Liver (tissue), 8 donors: ENCODE measurements at regions not wholly inside any gene's neighbourhood (a gene's known extent, or its start where the extent isn't known, plus 50 kb on each side); places are given as distances from the start of the nearest gene placed in this dataset.
"Not testable (repeated sequence)": the region's sequence is repeated elsewhere in the genome, so short reads cannot be mapped to it uniquely, and the experiment has no call there.

ENCODE experiments used
- DNase-seq: peaks from one replicate; pipeline ENCODE4 v3.0.0-alpha.2; 2017; ENCODE audit warnings: low spot score
- H3K27ac ChIP-seq, 2 donors: one replicate each; pipeline ENCODE4 v1.7.0; 2013; ENCODE audit warnings: inconsistent platforms in 2 of 2, low read length in 2 of 2, control low read depth in 1 of 2, low read depth in 1 of 2, mild to moderate bottlenecking in 1 of 2
- H3K27me3 ChIP-seq, 4 donors: one replicate each; pipeline versions ENCODE4 v1.6.1 to v1.7.0; 2013; ENCODE audit warnings: low read length in 3 of 4, inconsistent platforms in 1 of 4, mild to moderate bottlenecking in 1 of 4, moderate library complexity in 1 of 4; ENCODE audit not compliant: control insufficient read depth in 4 of 4, insufficient read depth in 4 of 4
- H3K36me3 ChIP-seq, 4 donors: one replicate each; pipeline versions ENCODE4 v1.6.1 to v1.7.0; 2013; ENCODE audit warnings: low read length in 3 of 4, mild to moderate bottlenecking in 3 of 4, low read depth in 1 of 4, moderate library complexity in 1 of 4; ENCODE audit not compliant: control insufficient read depth in 4 of 4, insufficient read depth in 3 of 4
- H3K4me1 ChIP-seq, 4 donors: one replicate each; pipeline versions ENCODE4 v1.6.1 to v1.7.0; 2013; ENCODE audit warnings: low read length in 3 of 4, mild to moderate bottlenecking in 3 of 4, moderate library complexity in 1 of 4; ENCODE audit not compliant: control insufficient read depth in 4 of 4, insufficient read depth in 4 of 4
- H3K4me3 ChIP-seq, 3 donors: one replicate each; pipeline versions ENCODE4 v1.6.1 to v1.7.0; 2013; ENCODE audit warnings: low read length in 3 of 3, control low read depth in 1 of 3, low read depth in 1 of 3, mild to moderate bottlenecking in 1 of 3
- H3K9ac ChIP-seq, 2 donors: one replicate each; pipeline ENCODE4 v1.7.0; 2013; ENCODE audit warnings: low read length in 2 of 2, mild to moderate bottlenecking in 2 of 2, moderate library complexity in 2 of 2, control low read depth in 1 of 2, low read depth in 1 of 2
- H3K9me3 ChIP-seq, 4 donors: one replicate each; pipeline versions ENCODE4 v1.6.1 to v1.7.0; 2013; ENCODE audit warnings: low read length in 3 of 4; ENCODE audit not compliant: control insufficient read depth in 4 of 4
- EGR1 ChIP-seq, 2 donors: IDR thresholded peaks; 2 replicates each; pipeline ENCODE4 v1.6.1; 2016 to 2018; ENCODE audit warnings: antibody characterized with exemption in 2 of 2, low read depth in 2 of 2
- FOXA1 ChIP-seq: IDR thresholded peaks from 2 replicates; pipeline ENCODE4 v1.6.1; 2016; ENCODE audit warnings: antibody characterized with exemption
- FOXA2 ChIP-seq: IDR thresholded peaks from 2 replicates; pipeline ENCODE4 v1.6.1; 2016; ENCODE audit warnings: antibody characterized with exemption
- GABPA ChIP-seq, 2 donors: IDR thresholded peaks in 1 of 2; conservative IDR thresholded peaks in 1 of 2; 2 replicates each; pipeline ENCODE4 v1.6.1; 2016; ENCODE audit warnings: antibody characterized with exemption in 2 of 2, mild to moderate bottlenecking in 1 of 2, moderate library complexity in 1 of 2
- HNF4A ChIP-seq, 2 donors: conservative IDR thresholded peaks; 2 replicates each; pipeline ENCODE4 v1.6.1; 2016; ENCODE audit warnings: antibody characterized with exemption in 2 of 2, mild to moderate bottlenecking in 2 of 2
- HNF4G ChIP-seq: IDR thresholded peaks from 2 replicates; pipeline ENCODE4 v1.6.1; 2016; ENCODE audit warnings: antibody characterized with exemption
- JUND ChIP-seq, 2 donors: IDR thresholded peaks; 2 replicates each; pipeline ENCODE4 v1.6.1; 2016; ENCODE audit warnings: antibody characterized with exemption in 2 of 2
- NR2F2 ChIP-seq: IDR thresholded peaks from 2 replicates; pipeline ENCODE4 v1.6.1; 2016; ENCODE audit warnings: antibody characterized with exemption
- RAD21 ChIP-seq, 2 donors: IDR thresholded peaks; 2 replicates each; pipeline ENCODE4 v1.6.1; 2016; ENCODE audit warnings: antibody characterized with exemption in 2 of 2, mild to moderate bottlenecking in 2 of 2
- REST ChIP-seq: IDR thresholded peaks from 2 replicates; pipeline ENCODE4 v1.6.1; 2016; ENCODE audit warnings: antibody characterized with exemption, mild to moderate bottlenecking
- RXRA ChIP-seq, 2 donors: IDR thresholded peaks; 2 replicates each; pipeline ENCODE4 v1.6.1; 2017 to 2018; ENCODE audit warnings: antibody characterized with exemption in 2 of 2, mild to moderate bottlenecking in 1 of 2
- SP1 ChIP-seq: IDR thresholded peaks from 2 replicates; pipeline ENCODE4 v1.6.1; 2018; ENCODE audit warnings: antibody characterized with exemption, mild to moderate bottlenecking
- TAF1 ChIP-seq: conservative IDR thresholded peaks from 2 replicates; pipeline ENCODE4 v1.6.1; 2016; ENCODE audit warnings: antibody characterized with exemption, mild to moderate bottlenecking
- YY1 ChIP-seq: IDR thresholded peaks from 2 replicates; pipeline ENCODE4 v1.6.1; 2016; ENCODE audit warnings: antibody characterized with exemption, mild to moderate bottlenecking
- ZBTB33 ChIP-seq: IDR thresholded peaks from 2 replicates; pipeline ENCODE4 v1.6.1; 2016; ENCODE audit warnings: antibody characterized with exemption
- WGBS: extraction: QIAGEN DNeasy Blood & Tissue Kit; methylation state at CpG from one replicate; pipeline ENCODE4 v1.1.7; 2013; 5-methylcytosine and 5-hydroxymethylcytosine counted together
- TF ChIP-seq, protein P1 (sequence below): IDR thresholded peaks from 2 replicates; pipeline ENCODE4 v1.6.1; 2016; ENCODE audit warnings: antibody characterized with exemption
- TF ChIP-seq, protein P2 (sequence below): IDR thresholded peaks from 2 replicates; pipeline ENCODE4 v1.6.1; 2016; ENCODE audit warnings: antibody characterized with exemption
- TF ChIP-seq, protein P3 (sequence below): fragments of 150-350 bp; IDR thresholded peaks from 2 replicates; pipeline ENCODE4 v1.5.1; 2017; ENCODE audit warnings: improper control_type of control experiment, low read depth, low read length; ENCODE audit not compliant: missing input control
- donor health status: healthy.
- donor health status: healthy.
- donor health status: healthy.
- donor health status: healthy.
- donor health status: healthy.

GRCh38 chr2:76175295-76175694 lies 464.6 kb upstream of the GCFC2 start:
- 78% methylated on average over 3 of the region's 3 CpGs for WGBS
- no peak overlapping the region for H3K9ac ChIP-seq
- no peaks in the 10 kb centered on the region for H3K36me3 ChIP-seq
- H3K4me3 ChIP-seq: no peak overlapping the region
- no peaks in the 10 kb centered on the region for H3K27me3 ChIP-seq
- no peaks in the 10 kb centered on the region for H3K4me1 ChIP-seq
- H3K27ac ChIP-seq: no peak overlapping the region
- DNase-seq: no peak
- TF ChIP-seq NR2F2 (no peak), RXRA (IDR thresholded peaks at IDR 0.05) (no peak), TAF1 (no peak), EGR1 (IDR thresholded peaks at IDR 0.05; ENCODE audit: low read depth in 2 of 2) (no peak), GABPA (IDR thresholded peaks at IDR 0.05 in 1 of 2, conservative IDR thresholded peaks at IDR 0.05 in 1 of 2) (no peak), SP1 (no peak), JUND (IDR thresholded peaks at IDR 0.05) (no peak), ZBTB33 (no peak), YY1 (no peak), HNF4G (no peak), RAD21 (IDR thresholded peaks at IDR 0.05) (no peak)
- TF ChIP-seq, protein P1, sequence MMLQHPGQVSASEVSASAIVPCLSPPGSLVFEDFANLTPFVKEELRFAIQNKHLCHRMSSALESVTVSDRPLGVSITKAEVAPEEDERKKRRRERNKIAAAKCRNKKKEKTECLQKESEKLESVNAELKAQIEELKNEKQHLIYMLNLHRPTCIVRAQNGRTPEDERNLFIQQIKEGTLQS: no peak
- H3K9me3 ChIP-seq: peaks cover 0 to 8% (median 0%) of the 10 kb centered on the region in 4 donors

DNA sequence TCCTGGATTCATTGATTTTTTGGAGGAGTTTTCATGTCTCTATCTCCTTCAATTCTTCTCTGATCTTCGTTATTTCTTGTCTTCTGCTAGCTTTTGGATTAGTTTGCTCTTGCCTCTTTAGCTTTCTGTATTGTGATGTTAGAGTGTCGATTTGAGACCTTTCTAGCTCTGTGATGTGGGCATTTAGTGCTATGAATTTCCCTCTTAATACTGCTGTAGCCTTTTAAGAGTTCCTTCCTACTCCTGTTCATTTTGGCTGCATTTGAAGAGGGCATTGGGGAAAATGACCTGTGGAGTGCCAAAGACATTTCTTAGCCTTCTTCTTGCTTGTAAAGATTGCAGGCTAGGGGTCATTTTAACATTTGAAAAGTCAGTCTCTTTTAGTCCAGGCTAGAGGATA lies 463.8 kb upstream of the GCFC2 start:
- Histone ChIP-seq H3K4me3 (no peak overlapping the region), H3K9ac (no peak overlapping the region), H3K9me3 (peaks cover 0 to 8% (median 0%) of the 10 kb centered on the region in 4 donors), H3K27me3 (no peaks in the 10 kb centered on the region), H3K27ac (no peak overlapping the region), H3K36me3 (no peaks in the 10 kb centered on the region), H3K4me1 (no peaks in the 10 kb centered on the region)
- DNase-seq: no peak
- whole genome bisulfite sequencing: 66% methylated on average over 2 of the region's 2 CpGs
- TF ChIP-seq, protein P1: no peak
- TF ChIP-seq, protein P2, sequence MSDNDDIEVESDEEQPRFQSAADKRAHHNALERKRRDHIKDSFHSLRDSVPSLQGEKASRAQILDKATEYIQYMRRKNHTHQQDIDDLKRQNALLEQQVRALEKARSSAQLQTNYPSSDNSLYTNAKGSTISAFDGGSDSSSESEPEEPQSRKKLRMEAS: no peak
- no peak for TF ChIP-seq TAF1
- TF ChIP-seq GABPA (IDR thresholded peaks at IDR 0.05 in 1 of 2, conservative IDR thresholded peaks at IDR 0.05 in 1 of 2): no peak
- no peak for TF ChIP-seq REST
- TF ChIP-seq HNF4G: no peak
- no peak for TF ChIP-seq FOXA2
- no peak for TF ChIP-seq RXRA (IDR thresholded peaks at IDR 0.05)
- TF ChIP-seq, protein P3, sequence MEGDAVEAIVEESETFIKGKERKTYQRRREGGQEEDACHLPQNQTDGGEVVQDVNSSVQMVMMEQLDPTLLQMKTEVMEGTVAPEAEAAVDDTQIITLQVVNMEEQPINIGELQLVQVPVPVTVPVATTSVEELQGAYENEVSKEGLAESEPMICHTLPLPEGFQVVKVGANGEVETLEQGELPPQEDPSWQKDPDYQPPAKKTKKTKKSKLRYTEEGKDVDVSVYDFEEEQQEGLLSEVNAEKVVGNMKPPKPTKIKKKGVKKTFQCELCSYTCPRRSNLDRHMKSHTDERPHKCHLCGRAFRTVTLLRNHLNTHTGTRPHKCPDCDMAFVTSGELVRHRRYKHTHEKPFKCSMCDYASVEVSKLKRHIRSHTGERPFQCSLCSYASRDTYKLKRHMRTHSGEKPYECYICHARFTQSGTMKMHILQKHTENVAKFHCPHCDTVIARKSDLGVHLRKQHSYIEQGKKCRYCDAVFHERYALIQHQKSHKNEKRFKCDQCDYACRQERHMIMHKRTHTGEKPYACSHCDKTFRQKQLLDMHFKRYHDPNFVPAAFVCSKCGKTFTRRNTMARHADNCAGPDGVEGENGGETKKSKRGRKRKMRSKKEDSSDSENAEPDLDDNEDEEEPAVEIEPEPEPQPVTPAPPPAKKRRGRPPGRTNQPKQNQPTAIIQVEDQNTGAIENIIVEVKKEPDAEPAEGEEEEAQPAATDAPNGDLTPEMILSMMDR: no peak
- TF ChIP-seq EGR1 (IDR thresholded peaks at IDR 0.05; ENCODE audit: low read depth in 2 of 2): no peak
- TF ChIP-seq RAD21 (IDR thresholded peaks at IDR 0.05): no peak
- no peak for TF ChIP-seq ZBTB33
- TF ChIP-seq JUND (IDR thresholded peaks at IDR 0.05): no peak
- TF ChIP-seq NR2F2: no peak
- TF ChIP-seq FOXA1: no peak
- TF ChIP-seq SP1: no peak
- TF ChIP-seq HNF4A (conservative IDR thresholded peaks at IDR 0.05): no peak
- TF ChIP-seq YY1: no peak

DNA sequence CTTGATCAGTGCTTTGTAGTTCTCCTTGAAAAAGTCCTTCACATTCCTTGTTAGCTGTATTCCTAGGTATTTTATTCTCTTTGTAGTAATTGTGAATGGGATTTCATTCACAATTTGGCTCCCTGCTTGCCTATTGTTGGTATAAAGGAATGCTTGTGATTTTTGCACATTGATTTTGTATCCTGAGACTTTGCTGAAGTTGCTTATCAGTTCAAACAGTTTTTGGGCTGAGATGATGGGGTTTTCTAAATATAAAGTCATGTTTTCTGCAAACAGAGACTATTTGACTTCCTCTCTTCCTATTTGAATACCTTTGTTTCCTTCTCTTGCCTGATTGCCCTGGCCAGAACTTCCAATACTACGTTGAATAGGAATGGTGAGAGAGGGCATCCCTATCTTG lies 462.5 kb upstream of the GCFC2 start:
- WGBS: 51% methylated on average over 1 of the region's 1 CpG
- H3K4me1 ChIP-seq, H3K36me3 ChIP-seq, H3K27ac ChIP-seq, H3K4me3 ChIP-seq, H3K27me3 ChIP-seq, H3K9me3 ChIP-seq, H3K9ac ChIP-seq, DNase-seq: not testable (repeated sequence)
